CD4-positive, alpha-beta T cell (primary cell): ENCODE measurements at regions not wholly inside any gene's neighbourhood (a gene's known extent, or its start where the extent isn't known, plus 50 kb on each side); places are given as distances from the start of the nearest gene placed in this dataset.

ENCODE experiments used
- ATAC-seq: fragments of 200-7000 bp; cut with Tn5 transposase; one replicate; pipeline ENCODE4 v1.10.0; 2022; ENCODE audit warnings: mild to moderate bottlenecking; ENCODE audit not compliant: poor library complexity
- CTCF ChIA-PET: fragments of 350-600 bp; sonication (Branson Sonifier 250); formaldehyde crosslinking; loops from one replicate; lab custom pipeline; 2021; ENCODE audit warnings: antibody characterized with exemption, inconsistent platforms; lab: Charles Lee
- POLR2A ChIA-PET: fragments of 350-600 bp; sonication (Branson Sonifier 250); formaldehyde crosslinking; loops from one replicate; lab custom pipeline; 2021; ENCODE audit warnings: antibody characterized with exemption, inconsistent platforms; lab: Charles Lee
- DNase-seq, 14 experiments: peaks; one replicate each; pipeline ENCODE4 v3.0.0-alpha.2; 2013 to 2020; ENCODE audit warnings: mixed read lengths in 2 of 14
- H3K27ac ChIP-seq, 2 donors: one replicate each; pipeline versions ENCODE4 v1.5.1 to v1.7.0; 2013; ENCODE audit warnings: low read length in 2 of 2, low read depth in 1 of 2, mild to moderate bottlenecking in 1 of 2
- H3K27me3 ChIP-seq, 2 experiments: 1 replicate in 1 of 2; 2 replicates in 1 of 2; pipeline versions ENCODE4 v1.6.1 to v1.7.0; 2013; ENCODE audit warnings: low read length in 2 of 2, control low read depth in 1 of 2, mild to moderate bottlenecking in 1 of 2, moderate library complexity in 1 of 2; ENCODE audit not compliant: insufficient read depth in 2 of 2, control insufficient read depth in 1 of 2
- H3K36me3 ChIP-seq: one replicate; pipeline ENCODE4 v1.6.1; 2013; ENCODE audit warnings: low read length, control low read depth; ENCODE audit not compliant: insufficient read depth
- H3K4me1 ChIP-seq: one replicate; pipeline ENCODE4 v1.6.1; 2013; ENCODE audit warnings: low read length, control low read depth; ENCODE audit not compliant: insufficient read depth
- H3K4me3 ChIP-seq: one replicate; pipeline ENCODE4 v1.5.1; 2013; ENCODE audit warnings: mild to moderate bottlenecking, low read length, moderate library complexity
- H3K9me3 ChIP-seq, 2 experiments: 1 replicate in 1 of 2; 2 replicates in 1 of 2; pipeline versions ENCODE4 v1.6.1 to v1.7.0; 2013; ENCODE audit warnings: low read length in 2 of 2, mild to moderate bottlenecking in 2 of 2, control low read depth in 1 of 2, moderate library complexity in 1 of 2; ENCODE audit not compliant: control insufficient read depth in 1 of 2, insufficient read depth in 1 of 2
- H3K27ac Mint-ChIP-seq: one replicate; pipeline ENCODE4 v1.8.0; 2020; ENCODE audit warnings: mixed read lengths
- H3K27me3 Mint-ChIP-seq: one replicate; pipeline ENCODE4 v1.8.0; 2021; ENCODE audit warnings: mixed read lengths
- H3K36me3 Mint-ChIP-seq: one replicate; pipeline ENCODE4 v1.8.0; 2021; ENCODE audit warnings: low read depth, mixed read lengths
- H3K4me1 Mint-ChIP-seq: one replicate; pipeline ENCODE4 v1.8.0; 2021; ENCODE audit warnings: low read depth, mixed read lengths
- H3K4me3 Mint-ChIP-seq: one replicate; pipeline ENCODE4 v1.8.0; 2020; ENCODE audit warnings: mild to moderate bottlenecking, mixed read lengths
- H3K9me3 Mint-ChIP-seq: one replicate; pipeline ENCODE4 v1.8.0; 2020; ENCODE audit warnings: mixed read lengths
- CTCF ChIP-seq: fragments of 200-600 bp; IDR thresholded peaks from one replicate; pipeline ENCODE4 v1.8.0; 2022; ENCODE audit warnings: antibody characterized with exemption, mild to moderate bottlenecking
- intact Hi-C, 2 experiments: fragments of 100-400 bp; cut with DNase I in 1 of 2; cut with micrococcal nuclease in 1 of 2; formaldehyde crosslinking; loops; one replicate each; pipeline versions ENCODE4 v1.15.1 to v1.9.0; 2023 to 2025; cut with DNase I, micrococcal nuclease

DNA sequence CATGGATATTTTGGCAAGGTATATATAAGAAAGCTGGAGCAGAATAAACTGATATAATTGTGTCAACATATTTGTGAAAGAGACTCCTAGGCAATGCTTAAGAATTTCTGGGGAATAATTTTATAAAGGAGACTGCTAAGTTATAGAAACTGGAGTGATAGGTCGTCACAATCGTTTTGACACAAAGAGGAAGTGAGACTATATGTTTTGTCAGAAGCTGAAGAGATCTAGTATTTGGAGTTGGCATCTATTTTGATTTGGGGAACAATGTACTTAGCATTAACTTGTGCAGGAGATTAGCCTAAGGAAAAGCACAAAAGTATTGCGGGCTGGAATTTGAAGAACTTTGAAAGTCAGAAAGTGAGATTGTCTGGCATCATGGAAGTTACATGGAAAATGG, 582.5 kb downstream of the TAF11L14 start:
- CTCF ChIA-PET = no interaction called here
- POLR2A ChIA-PET = no interaction called here
- no peaks in the 10 kb centered on the region for H3K4me1 Mint-ChIP-seq
- Histone ChIP-seq H3K9me3 (no peaks in the 10 kb centered on the region), H3K4me3 (no peak overlapping the region), H3K27ac (no peak overlapping the region), H3K36me3 (no peaks in the 10 kb centered on the region), H3K4me1 (no peaks in the 10 kb centered on the region), H3K27me3 (no peaks in the 10 kb centered on the region)
- intact Hi-C loops = no loop called here
- no peak overlapping the region for H3K4me3 Mint-ChIP-seq
- ATAC-seq = no peak
- no peaks in the 10 kb centered on the region for H3K27me3 Mint-ChIP-seq
- no peaks in the 10 kb centered on the region for H3K36me3 Mint-ChIP-seq
- TF ChIP-seq CTCF = no peak
- no peak for DNase-seq
- H3K27ac Mint-ChIP-seq = no peak overlapping the region
- peaks cover 13% of the 10 kb centered on the region for H3K9me3 Mint-ChIP-seq

DNA sequence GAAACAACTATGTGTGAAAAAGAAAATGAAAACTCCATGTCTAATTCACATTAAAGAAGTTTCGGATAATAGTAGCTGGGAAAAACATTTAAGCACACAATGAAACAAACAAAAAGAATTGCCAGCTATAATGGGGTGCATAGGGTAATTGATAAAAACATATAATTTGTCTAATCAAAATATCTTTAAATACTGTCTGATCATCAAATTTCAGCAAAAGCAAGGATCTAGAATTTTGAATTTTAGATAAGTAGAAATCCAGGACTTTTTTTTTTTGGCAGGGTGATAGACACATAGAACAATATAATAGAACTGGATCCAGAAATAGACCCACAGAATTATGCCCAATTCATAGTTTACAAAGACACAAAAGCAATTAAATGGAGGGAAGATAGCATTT, 585.0 kb downstream of the TAF11L14 start:
- Histone ChIP-seq H3K27ac (no peak overlapping the region), H3K36me3 (no peaks in the 10 kb centered on the region), H3K9me3 (peaks cover 0 to 4% of the 10 kb centered on the region in 2 experiments), H3K27me3 (no peaks in the 10 kb centered on the region), H3K4me1 (no peaks in the 10 kb centered on the region), H3K4me3 (no peak overlapping the region)
- Mint-ChIP-seq H3K36me3 (no peaks in the 10 kb centered on the region), H3K4me1 (no peaks in the 10 kb centered on the region), H3K27me3 (no peaks in the 10 kb centered on the region), H3K9me3 (peaks cover 13% of the 10 kb centered on the region), H3K4me3 (no peak overlapping the region), H3K27ac (no peak overlapping the region)
- intact Hi-C loops = no loop called here
- no peak for TF ChIP-seq CTCF
- POLR2A ChIA-PET = no interaction called here
- DNase-seq (no peak), ATAC-seq (no peak)
- CTCF ChIA-PET = no interaction called here

- DNase-seq (no peak), ATAC-seq (no peak)
- H3K27me3 ChIP-seq = no peaks in the 10 kb centered on the region
- H3K9me3 ChIP-seq = peaks cover 0 to 7% of the 10 kb centered on the region in 2 experiments
- intact Hi-C loops = no loop called here
- H3K27ac Mint-ChIP-seq = no peak overlapping the region
- no peak overlapping the region for H3K27ac ChIP-seq
- no peaks in the 10 kb centered on the region for H3K4me1 ChIP-seq
- H3K36me3 Mint-ChIP-seq = no peaks in the 10 kb centered on the region
- H3K4me1 Mint-ChIP-seq = no peaks in the 10 kb centered on the region
- no peak overlapping the region for H3K4me3 Mint-ChIP-seq
- no peaks in the 10 kb centered on the region for H3K36me3 ChIP-seq
- ChIA-PET POLR2A (no interaction called here), CTCF (no interaction called here)
- no peak for TF ChIP-seq CTCF
- H3K9me3 Mint-ChIP-seq = peaks cover 14% of the 10 kb centered on the region
- no peaks in the 10 kb centered on the region for H3K27me3 Mint-ChIP-seq
- H3K4me3 ChIP-seq = no peak overlapping the region
These were observed 586.4 kb downstream of the TAF11L14 start for GRCh38 chr5:18220631-18221030.
